SK-N-MC (cell line): ENCODE measurements at regions not wholly inside any gene's neighbourhood (a gene's known extent, or its start where the extent isn't known, plus 50 kb on each side); places are given as distances from the start of the nearest gene placed in this dataset.

Source experiments
- EZH2 ChIP-seq: fragments of 200-600 bp; sonication (generic); IDR thresholded peaks from one replicate; pipeline ENCODE4 v1.6.1; 2017; ENCODE audit warnings: antibody characterized with exemption
- FOXP2 ChIP-seq: optimal IDR thresholded peaks from 2 replicates; pipeline ENCODE3; 2011; ENCODE audit warnings: mild to moderate bottlenecking, moderate library complexity; ENCODE audit not compliant: insufficient read depth; ENCODE audit errors: extremely low read length, control extremely low read depth
- POLR2AphosphoS5 ChIP-seq: IDR thresholded peaks from 2 replicates; pipeline ENCODE4 v1.6.1; 2012; ENCODE audit warnings: mild to moderate bottlenecking, low read depth, low read length, borderline replicate concordance

GRCh38 chr16:82224821-82225220 is 54.8 kb upstream of the MPHOSPH6 start:
- TF ChIP-seq POLR2AphosphoS5 (no peak), EZH2 (no peak), FOXP2 (no peak)
